ENCODE measurements at regions not wholly inside any gene's neighbourhood (a gene's known extent, or its start where the extent isn't known, plus 50 kb on each side); places are given as distances from the start of the nearest gene placed in this dataset.

GRCh38 chr21:16983420-16983819 is 529.4 kb upstream of the CXADR start:
- DNase-seq: no peak

GRCh38 chr21:16992448-16992847 is 520.4 kb upstream of the CXADR start:
- DNase-seq: no peak

GRCh38 chr21:16993416-16994038 is 519.3 kb upstream of the CXADR start:
- no peak for DNase-seq

GRCh38 chr21:17002594-17003257 is 510.1 kb upstream of the CXADR start:
- no peak for DNase-seq

- no peak for DNase-seq
These were observed 509.6 kb upstream of the CXADR start for GRCh38 chr21:17003258-17003615.

- no peak for DNase-seq
These were observed 509.0 kb upstream of the CXADR start for GRCh38 chr21:17003763-17004373.

- no peak for DNase-seq
These were observed 480.6 kb upstream of the CXADR start for GRCh38 chr21:17032141-17032655.

- DNase-seq: no peak
These were observed 468.1 kb upstream of the CXADR start for GRCh38 chr21:17044696-17045095.

GRCh38 chr21:17045214-17045853 is 467.5 kb upstream of the CXADR start:
- DNase-seq: no peak

GRCh38 chr21:17048974-17049373 is 463.9 kb upstream of the CXADR start:
- DNase-seq: no peak

- DNase-seq: no peak
These were observed 462.7 kb upstream of the CXADR start for GRCh38 chr21:17050156-17050555.

- no peak for DNase-seq
These were observed 462.2 kb upstream of the CXADR start for GRCh38 chr21:17050646-17051045.

GRCh38 chr21:17051054-17051453 is 461.8 kb upstream of the CXADR start:
- DNase-seq: no peak

GRCh38 chr21:17053321-17053720 is 459.5 kb upstream of the CXADR start:
- DNase-seq: no peak

- no peak for DNase-seq
These were observed 452.9 kb upstream of the CXADR start for GRCh38 chr21:17059936-17060335.

- DNase-seq: no peak
These were observed 446.8 kb upstream of the CXADR start for GRCh38 chr21:17066006-17066405.

GRCh38 chr21:17071093-17071492 is 441.8 kb upstream of the CXADR start:
- no peak for DNase-seq

GRCh38 chr21:17081193-17081592 is 431.6 kb upstream of the CXADR start:
- DNase-seq: no peak

GRCh38 chr21:17082843-17083483 is 429.9 kb upstream of the CXADR start:
- no peak for DNase-seq

- DNase-seq: no peak
These were observed 427.1 kb upstream of the CXADR start for GRCh38 chr21:17085707-17086106.

- DNase-seq: no peak
These were observed 424.3 kb upstream of the CXADR start for GRCh38 chr21:17088500-17088899.

- no peak for DNase-seq
These were observed 423.8 kb upstream of the CXADR start for GRCh38 chr21:17089091-17089491.

- no peak for DNase-seq
These were observed 411.1 kb upstream of the CXADR start for GRCh38 chr21:17101696-17102095.

Measured in activated T-cell treated with anti-CD3 and anti-CD28 coated beads, Interleukin-2, amount 50 U/mL, for 1 hour (primary cell).